ENCODE measurements at regions not wholly inside any gene's neighbourhood (a gene's known extent, or its start where the extent isn't known, plus 50 kb on each side); places are given as distances from the start of the nearest gene placed in this dataset.

DNA sequence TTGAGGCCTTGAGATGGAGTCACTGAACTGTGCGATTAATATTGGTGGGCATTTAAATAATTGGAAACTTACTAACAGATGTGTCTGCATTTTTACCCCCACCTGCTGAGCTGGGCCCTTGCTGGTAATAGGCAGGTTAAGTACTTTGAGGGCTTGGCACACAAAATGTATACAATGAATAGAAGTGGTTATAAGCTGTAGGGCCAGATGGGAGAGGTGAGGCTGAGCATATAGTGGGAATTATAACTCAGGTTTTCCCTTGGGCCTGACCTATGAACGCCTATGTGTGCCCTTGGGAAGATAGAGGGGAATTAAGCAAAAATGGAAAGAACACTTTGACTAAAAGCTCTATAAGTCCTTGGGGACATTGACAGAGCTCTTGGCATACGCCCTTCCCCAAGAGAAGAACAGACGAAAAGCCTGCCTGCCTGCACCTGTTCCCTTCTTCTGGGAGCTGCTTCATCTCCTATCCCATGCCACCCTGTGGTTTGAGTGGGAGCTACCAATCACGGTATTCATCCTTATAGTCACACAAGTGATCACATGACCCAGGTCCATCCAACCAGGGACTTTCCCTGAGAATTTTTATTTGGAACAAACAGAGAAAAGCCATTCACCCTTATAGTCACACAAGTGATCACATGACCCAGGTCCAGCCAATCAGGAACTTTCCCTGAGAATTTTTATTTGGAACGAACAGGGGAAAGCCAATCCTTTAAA is 260.7 kb upstream of the CSF3R start:
- Mint-ChIP-seq H3K9me3 (peaks cover 3% of the 10 kb centered on the region), H3K4me1 (no peaks in the 10 kb centered on the region), H3K36me3 (no peaks in the 10 kb centered on the region), H3K4me3 (no peak overlapping the region), H3K27ac (no peak overlapping the region)
- DNase-seq (ENCODE audit: low spot score in 2 of 2) = no peak
- no peak for ATAC-seq

DNA sequence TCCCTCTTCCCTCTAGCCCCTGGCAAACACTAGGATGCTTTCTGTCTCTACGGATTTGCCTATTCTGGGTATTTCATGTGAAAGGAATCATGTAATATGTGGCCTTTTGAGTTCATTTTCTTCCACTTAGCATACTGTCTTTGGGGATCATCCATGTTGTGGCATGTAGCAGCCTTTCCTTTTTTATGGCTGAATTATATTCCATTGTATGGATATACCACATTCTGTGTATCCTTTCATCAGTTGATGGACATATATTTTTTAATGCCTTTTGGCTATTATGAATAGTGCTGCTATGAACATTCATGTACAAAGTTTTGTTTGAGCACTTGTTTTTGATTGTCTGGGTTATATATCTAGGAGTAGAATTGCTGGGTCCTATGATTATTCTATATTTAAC is 258.4 kb upstream of the CSF3R start:
- Mint-ChIP-seq H3K4me1 (no peaks in the 10 kb centered on the region), H3K4me3 (no peak overlapping the region)
- ATAC-seq = no peak

DNA sequence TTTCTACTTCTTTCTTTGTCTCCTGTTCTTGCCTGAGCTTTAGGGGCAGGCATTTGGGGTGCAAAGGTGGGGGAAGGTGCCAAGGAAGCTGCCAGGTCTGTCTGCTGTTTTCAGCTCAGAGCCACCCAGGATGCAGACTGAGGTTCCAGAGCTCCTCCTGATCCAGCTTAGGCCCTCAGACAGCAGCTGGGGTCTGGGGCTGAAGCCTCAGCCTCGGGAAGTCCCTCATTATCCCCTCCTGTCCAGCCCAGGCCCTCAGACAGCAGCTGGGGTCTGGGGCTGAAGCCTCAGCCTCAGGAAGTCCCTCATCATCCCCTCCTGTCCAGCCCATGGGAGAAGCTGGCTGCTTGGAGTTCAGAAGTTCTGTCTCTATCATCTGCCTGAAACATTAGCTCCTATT is 257.7 kb upstream of the CSF3R start:
- DNase-seq (ENCODE audit: low spot score in 2 of 2) = no peak
- H3K9me3 Mint-ChIP-seq = peaks cover 3% of the 10 kb centered on the region
- no peak for ATAC-seq
- no peaks in the 10 kb centered on the region for H3K36me3 Mint-ChIP-seq
- H3K4me1 Mint-ChIP-seq = no peaks in the 10 kb centered on the region
- no peak overlapping the region for H3K4me3 Mint-ChIP-seq
- no peak overlapping the region for H3K27ac Mint-ChIP-seq

More for the DNA sequence above, 258.4 kb upstream of the CSF3R start:
- DNase-seq (ENCODE audit: low spot score in 2 of 2) = no peak
- Mint-ChIP-seq H3K36me3 (no peaks in the 10 kb centered on the region), H3K9me3 (peaks cover 3% of the 10 kb centered on the region), H3K27ac (no peak overlapping the region)

DNA sequence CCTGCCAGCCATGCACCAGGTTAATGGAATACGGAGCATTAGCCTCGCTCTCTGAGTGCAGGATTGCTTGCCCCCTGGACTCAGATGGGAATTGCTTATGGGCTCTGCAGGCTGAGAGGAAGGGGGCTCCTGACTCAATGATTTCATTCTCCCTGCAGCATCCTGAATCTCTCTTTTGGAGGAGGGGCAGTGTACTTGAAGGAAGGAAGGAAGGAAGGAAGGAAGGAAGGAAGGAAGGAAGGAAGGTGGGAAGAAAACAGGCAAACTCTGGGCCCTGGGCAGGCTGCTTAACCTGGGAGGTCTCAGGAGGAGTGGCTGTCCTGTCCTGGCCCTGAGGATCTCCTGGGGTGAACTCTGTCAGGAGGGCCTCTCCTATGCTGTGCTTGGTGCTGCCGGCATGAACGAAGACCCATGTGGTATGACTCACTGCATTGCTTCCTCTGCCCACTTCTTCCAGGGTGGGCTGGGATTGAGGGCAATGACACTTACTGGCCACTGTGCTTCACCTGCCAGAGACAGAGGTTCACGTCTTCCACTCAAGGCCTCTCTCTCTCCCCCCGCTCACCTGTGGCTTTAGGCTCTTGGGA is 257.1 kb upstream of the CSF3R start:
- Mint-ChIP-seq H3K27ac (no peak overlapping the region), H3K36me3 (no peaks in the 10 kb centered on the region), H3K4me1 (no peaks in the 10 kb centered on the region), H3K9me3 (peaks cover 3% of the 10 kb centered on the region), H3K4me3 (no peak overlapping the region)
- DNase-seq (ENCODE audit: low spot score in 2 of 2) (no peak), ATAC-seq (no peak)

DNA sequence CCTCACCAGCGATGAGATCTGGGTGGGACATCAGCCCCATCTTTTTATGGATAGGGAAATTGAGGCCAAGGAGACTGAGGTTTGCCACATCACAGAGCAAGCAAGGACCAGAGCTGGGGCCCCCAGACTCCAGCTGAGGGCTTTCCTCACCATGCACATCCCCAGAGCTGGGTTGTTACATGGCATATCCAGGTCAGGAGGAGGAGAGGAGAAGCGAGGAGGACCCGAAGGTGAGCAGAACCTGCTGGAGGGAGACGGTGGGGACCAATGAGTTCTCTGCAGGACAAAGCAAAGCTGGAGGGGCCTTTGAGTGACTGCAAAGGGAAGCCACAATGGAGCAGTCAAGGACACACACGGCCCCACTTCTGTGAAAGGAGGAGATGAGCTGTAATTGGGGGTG is 255.5 kb upstream of the CSF3R start:
- Mint-ChIP-seq H3K36me3 (no peaks in the 10 kb centered on the region), H3K9me3 (peaks cover 3% of the 10 kb centered on the region), H3K4me1 (no peaks in the 10 kb centered on the region), H3K4me3 (no peak overlapping the region), H3K27ac (no peak overlapping the region)
- DNase-seq (ENCODE audit: low spot score in 2 of 2) (no peak), ATAC-seq (no peak)

DNA sequence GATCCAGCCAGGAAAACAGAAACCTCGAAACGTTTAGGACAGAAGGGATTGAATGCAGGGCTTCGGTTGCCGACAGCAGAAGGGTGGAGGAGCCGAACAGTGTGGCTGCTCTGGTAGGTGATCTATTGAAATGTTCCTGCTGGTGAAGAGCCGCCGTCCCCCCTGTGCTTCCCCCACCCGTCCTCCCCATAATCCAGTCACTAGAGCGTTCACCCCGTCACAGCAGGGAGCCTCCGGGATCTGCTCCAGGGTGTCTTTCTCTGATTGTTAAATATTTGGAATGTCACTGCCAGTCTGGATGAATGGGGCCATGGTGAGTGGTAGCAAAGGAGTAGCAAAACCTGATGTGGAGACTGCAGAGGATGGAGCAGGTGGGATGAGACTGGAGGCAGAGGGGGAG is 255.1 kb upstream of the CSF3R start:
- Mint-ChIP-seq H3K27ac (no peak overlapping the region), H3K4me1 (no peaks in the 10 kb centered on the region), H3K36me3 (no peaks in the 10 kb centered on the region), H3K9me3 (peaks cover 3% of the 10 kb centered on the region), H3K4me3 (no peak overlapping the region)
- DNase-seq (ENCODE audit: low spot score in 2 of 2) = no peak
- no peak for ATAC-seq

DNA sequence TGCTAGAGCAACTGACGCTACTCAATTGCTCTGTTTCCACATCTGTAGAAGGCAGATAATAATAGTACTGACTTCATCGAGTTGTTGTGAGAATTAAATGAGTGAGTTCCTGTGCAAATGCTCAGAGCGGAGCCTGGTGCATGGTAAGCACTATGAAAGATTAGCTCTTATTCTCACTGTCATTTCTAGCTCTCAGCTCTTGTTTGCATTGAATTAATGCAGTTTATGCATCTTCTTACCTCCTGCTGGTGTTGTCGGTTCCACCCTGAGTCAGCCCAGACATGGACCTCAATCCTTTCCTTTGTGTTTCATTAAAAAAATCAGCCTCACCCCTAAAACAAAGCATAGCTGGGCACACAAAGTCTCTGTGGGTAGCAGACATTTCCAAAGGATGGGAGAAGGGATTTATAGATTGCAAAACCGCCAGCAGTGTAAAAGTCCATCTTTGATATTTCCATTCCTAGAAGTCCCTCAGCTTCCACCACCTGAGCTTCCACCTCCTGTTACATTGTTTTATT is 254.4 kb upstream of the CSF3R start:
- no peak overlapping the region for H3K27ac Mint-ChIP-seq
- H3K4me1 Mint-ChIP-seq = no peaks in the 10 kb centered on the region
- peaks cover 3% of the 10 kb centered on the region for H3K9me3 Mint-ChIP-seq
- H3K4me3 Mint-ChIP-seq = no peak overlapping the region
- DNase-seq (ENCODE audit: low spot score in 2 of 2) (no peak), ATAC-seq (no peak)
- no peaks in the 10 kb centered on the region for H3K36me3 Mint-ChIP-seq

DNA sequence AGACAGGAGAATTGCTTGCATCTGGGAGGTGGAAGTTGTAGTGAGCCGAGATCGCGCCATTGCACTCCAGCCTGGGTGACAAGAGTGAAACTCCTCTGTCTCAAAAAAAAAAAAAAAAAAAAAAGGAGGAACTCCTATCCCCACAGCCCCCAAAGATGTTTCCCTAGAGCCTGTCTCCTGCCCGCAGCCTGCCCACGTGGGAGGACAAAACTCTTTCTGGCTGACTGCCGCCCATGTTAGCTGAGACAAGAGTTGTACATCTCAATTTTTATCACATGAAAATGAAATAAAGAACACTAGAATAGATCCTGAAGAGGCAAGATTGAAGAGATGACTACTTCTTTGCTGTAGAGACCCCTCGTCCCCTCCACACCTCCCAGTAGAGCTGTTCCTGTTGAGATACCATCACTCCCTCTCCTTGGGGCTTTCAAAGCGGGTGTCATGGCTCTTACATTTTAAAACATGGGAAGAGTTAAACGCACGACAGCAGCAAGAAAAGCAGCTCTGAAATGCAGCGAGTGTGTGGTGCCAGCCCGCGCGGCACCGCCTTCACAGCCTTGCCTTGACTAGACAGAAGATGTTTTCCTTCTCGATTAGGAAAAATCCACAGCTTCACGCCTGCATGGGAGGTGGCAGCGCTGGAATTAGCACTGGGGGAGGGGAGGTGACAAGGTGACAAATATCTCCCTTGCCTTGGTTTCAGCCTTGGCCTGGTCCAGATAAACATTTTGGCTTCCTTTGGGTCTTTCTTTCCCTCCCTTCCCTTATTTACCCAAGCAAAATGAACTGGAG is 253.4 kb upstream of the CSF3R start:
- ATAC-seq (no peak), DNase-seq (ENCODE audit: low spot score in 2 of 2) (no peak)
- Mint-ChIP-seq H3K27ac (no peak overlapping the region), H3K9me3 (peaks cover 3% of the 10 kb centered on the region), H3K36me3 (no peaks in the 10 kb centered on the region), H3K4me3 (no peak overlapping the region), H3K4me1 (peaks cover 6% of the 10 kb centered on the region)

DNA sequence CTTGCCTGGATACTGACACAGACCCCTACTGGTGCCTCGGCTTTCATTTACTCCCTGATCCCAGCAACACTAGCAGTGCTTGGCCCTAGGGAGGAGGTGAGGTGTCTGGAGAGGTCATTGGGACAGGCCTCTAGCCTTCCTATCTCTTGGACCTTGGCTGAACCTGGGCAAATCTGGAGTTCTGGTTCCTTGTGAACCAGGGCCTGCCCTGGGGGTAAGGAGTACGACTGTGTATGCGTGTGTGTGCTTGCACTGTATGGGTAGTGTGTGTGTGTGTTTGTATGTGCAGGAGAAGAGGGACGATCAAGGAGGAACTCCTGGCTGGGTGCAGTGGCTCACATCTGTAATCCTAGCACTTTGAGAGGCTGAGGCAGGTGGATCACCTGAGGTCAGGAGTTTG is 252.7 kb upstream of the CSF3R start:
- DNase-seq (ENCODE audit: low spot score in 2 of 2) (no peak), ATAC-seq (no peak)
- H3K9me3 Mint-ChIP-seq = no peaks in the 10 kb centered on the region
- H3K27ac Mint-ChIP-seq = no peak overlapping the region
- no peaks in the 10 kb centered on the region for H3K36me3 Mint-ChIP-seq
- peaks cover 6% of the 10 kb centered on the region for H3K4me1 Mint-ChIP-seq
- no peak overlapping the region for H3K4me3 Mint-ChIP-seq

DNA sequence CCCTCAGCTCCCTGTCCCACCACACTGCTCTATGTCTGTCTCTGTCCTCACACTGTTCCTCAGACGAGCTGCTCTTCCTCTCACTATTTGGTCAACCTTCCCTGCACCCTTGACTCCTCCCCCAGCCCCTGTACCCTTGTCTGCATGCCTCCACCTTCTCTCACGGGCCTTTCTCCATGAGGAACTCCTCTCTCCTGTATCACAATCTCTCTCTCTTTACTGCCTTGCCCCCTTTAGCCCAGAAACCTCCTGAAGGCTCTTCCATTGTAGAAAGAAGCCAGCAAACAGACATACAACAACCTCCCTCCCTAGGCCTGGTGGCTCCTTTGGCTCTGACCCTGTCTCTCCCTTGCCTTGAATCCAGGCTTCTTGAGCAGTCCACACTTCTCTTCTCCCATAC is 251.6 kb upstream of the CSF3R start:
- no peak overlapping the region for H3K4me3 Mint-ChIP-seq
- H3K36me3 Mint-ChIP-seq = no peaks in the 10 kb centered on the region
- DNase-seq (ENCODE audit: low spot score in 2 of 2) = no peak
- ATAC-seq = no peak
- H3K4me1 Mint-ChIP-seq = peaks cover 6% of the 10 kb centered on the region
- H3K9me3 Mint-ChIP-seq = no peaks in the 10 kb centered on the region
- no peak overlapping the region for H3K27ac Mint-ChIP-seq

DNA sequence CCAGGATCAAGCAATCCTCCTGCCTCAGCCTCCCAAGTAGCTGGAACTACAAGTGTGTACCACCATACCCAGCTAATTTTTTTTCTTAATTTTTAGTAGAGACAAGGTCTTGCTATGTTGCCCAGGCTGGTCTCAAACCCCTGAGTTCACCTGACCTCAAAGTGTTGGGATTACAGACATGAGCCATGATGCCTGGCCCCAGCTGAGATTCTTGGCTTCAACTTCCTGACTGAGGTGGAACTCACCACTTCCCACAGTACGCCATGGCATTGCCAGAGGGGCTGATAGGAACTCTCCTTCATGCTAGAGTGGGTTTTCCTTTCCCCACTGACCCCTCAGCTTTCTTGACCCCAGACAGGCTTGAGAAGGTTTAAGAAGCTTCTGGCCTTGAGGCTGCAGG is 251.0 kb upstream of the CSF3R start:
- no peak for ATAC-seq
- Mint-ChIP-seq H3K9me3 (no peaks in the 10 kb centered on the region), H3K27ac (no peak overlapping the region), H3K36me3 (no peaks in the 10 kb centered on the region), H3K4me1 (peaks cover 6% of the 10 kb centered on the region), H3K4me3 (no peak overlapping the region)
- no peak for DNase-seq (ENCODE audit: low spot score in 2 of 2)

DNA sequence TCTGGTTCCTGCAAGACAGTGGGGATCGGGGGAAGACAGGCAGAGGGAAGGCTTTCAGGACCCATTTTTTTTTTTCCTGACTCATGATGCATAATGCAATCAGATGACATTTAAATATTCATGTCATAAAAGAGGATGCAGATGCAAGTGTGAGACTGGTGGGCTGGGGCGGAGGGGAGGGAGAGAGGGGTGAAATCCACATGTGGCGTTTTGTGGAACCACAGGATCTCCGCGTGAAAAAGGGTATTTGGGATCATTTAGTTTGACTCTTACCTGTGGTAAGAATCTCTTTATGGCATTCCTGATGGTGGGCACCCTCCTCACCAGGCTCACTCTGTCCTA is 249.3 kb upstream of the CSF3R start:
- Mint-ChIP-seq H3K4me3 (no peak overlapping the region), H3K36me3 (no peaks in the 10 kb centered on the region), H3K9me3 (no peaks in the 10 kb centered on the region), H3K4me1 (peaks cover 6% of the 10 kb centered on the region), H3K27ac (no peak overlapping the region)
- DNase-seq (ENCODE audit: low spot score in 2 of 2) = no peak
- ATAC-seq = no peak

DNA sequence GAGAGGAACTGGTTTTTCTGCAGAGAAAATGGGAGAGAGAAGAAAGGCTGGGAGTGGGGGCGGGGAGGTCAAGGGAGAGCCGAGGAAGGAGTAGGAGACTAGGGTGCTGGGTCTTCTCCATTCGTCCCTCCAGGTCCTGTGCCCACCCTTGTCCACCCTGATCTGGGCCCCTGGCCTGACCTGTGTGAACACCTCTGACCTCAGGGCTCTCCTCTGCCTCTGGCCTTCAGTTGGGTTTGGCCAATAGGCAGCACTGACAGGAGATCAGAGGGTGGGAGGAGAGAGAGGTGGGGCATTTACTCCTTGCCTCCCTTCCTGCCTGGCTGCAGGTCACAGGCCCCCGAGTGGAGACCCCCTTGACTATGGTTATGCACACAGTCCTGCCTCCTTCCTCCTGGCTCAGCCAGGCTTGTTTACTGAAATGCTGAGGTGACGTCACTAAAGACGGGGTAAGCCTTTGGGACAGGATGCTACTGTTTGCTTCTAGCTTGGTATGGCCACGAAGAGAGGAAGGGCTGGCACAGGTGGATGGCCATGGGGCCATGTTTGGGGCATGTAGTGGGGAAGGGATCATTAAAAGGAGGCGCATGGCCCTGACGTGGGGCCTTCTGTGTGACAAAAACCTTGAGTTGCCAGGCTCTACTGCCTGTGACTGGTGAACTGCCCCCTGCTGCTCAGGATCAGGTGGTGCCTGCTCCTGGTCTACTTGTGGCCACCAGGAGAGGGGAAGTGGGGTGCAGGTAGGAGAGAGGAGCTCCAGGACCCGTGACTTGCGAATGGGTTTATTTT is 248.7 kb upstream of the CSF3R start:
- no peak overlapping the region for H3K27ac Mint-ChIP-seq

DNA sequence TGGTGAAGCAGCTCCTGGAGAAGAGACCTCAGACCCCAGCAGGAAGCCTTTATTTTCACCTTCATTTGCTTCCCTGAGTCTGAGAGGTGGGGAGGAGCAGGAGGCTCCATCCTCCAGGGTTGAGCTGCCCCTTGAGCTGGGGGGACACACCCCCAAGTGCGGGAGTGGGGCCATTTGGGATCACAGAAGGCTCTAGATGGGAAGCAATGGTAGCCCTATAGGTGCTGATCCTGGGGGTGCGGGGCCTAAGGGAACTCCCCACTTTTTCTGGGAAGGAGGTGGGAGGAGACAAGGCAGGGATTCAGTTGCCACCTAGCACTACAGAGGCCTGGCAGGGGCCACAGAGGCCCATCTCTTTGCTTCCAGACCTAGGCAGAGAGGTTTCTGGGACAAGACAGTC is 247.9 kb upstream of the CSF3R start:
- ATAC-seq = no peak
- no peak for DNase-seq (ENCODE audit: low spot score in 2 of 2)
- no peak overlapping the region for H3K27ac Mint-ChIP-seq
- H3K4me1 Mint-ChIP-seq = peaks cover 6% of the 10 kb centered on the region
- no peak overlapping the region for H3K4me3 Mint-ChIP-seq
- H3K9me3 Mint-ChIP-seq = no peaks in the 10 kb centered on the region
- H3K36me3 Mint-ChIP-seq = no peaks in the 10 kb centered on the region

More for the DNA sequence above, 248.7 kb upstream of the CSF3R start:
- no peak for ATAC-seq
- H3K36me3 Mint-ChIP-seq = no peaks in the 10 kb centered on the region
- no peak overlapping the region for H3K4me3 Mint-ChIP-seq
- DNase-seq (ENCODE audit: low spot score in 2 of 2) = no peak
- no peaks in the 10 kb centered on the region for H3K9me3 Mint-ChIP-seq
- peaks cover 6% of the 10 kb centered on the region for H3K4me1 Mint-ChIP-seq

DNA sequence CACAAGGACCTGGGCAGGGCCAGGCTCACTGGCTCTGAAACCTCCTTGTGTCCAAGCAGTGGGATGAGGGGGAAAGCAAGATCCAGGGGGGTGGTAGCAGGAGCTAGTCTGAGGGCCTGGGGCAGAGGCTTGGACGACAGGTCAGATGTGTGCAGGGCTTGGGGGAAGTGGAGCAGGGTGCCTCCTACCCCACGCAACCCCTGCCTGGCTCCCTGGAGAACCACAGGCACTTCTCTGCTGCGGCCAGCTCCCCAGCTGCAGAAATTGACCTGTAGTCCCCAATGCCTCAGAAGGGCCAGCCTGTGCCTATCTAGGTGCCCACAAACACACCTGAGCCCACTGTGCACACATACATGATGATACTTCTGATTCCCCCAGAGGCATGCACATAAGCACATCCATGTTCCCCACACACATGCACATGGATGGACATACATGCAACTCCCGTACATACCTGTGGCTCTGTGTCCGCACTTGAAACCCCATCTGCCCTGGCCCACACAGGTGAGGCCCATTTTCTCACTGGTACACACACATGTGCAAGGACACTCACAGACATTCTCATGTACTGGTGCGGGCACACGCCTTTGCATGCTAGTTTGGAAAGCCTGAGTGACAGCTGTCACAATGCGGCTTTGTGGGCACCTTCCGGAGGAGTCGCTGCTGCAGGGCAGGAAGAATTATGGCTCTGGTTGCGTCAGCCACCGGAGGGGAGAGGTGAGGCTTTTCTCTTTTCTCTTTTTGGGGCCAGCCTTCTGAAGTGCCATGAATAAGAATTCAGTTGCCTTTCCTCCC is 247.2 kb upstream of the CSF3R start:
- H3K4me3 Mint-ChIP-seq = no peak overlapping the region
- H3K36me3 Mint-ChIP-seq = no peaks in the 10 kb centered on the region
- H3K27ac Mint-ChIP-seq = no peak overlapping the region
- no peak for ATAC-seq
- no peaks in the 10 kb centered on the region for H3K9me3 Mint-ChIP-seq
- H3K4me1 Mint-ChIP-seq = peaks cover 6% of the 10 kb centered on the region
- no peak for DNase-seq (ENCODE audit: low spot score in 2 of 2)
